K562 (cell line): ENCODE measurements at regions not wholly inside any gene's neighbourhood (a gene's known extent, or its start where the extent isn't known, plus 50 kb on each side); places are given as distances from the start of the nearest gene placed in this dataset.

Experiments used
- ATAC-seq: fragments of 200-7000 bp; cut with Tn5 transposase; 3 replicates; pipeline ENCODE4 v1.9.1; 2020; ENCODE audit warnings: moderate library complexity
- BruUV-seq: library from RNA; stranded (reverse); fragments of 400-500 nt; replicated peaks from 2 replicates; lab custom pipeline; 2021; lab: Mats Ljungman, UMichigan
- CTCF ChIA-PET: fragments of 300-600 bp; formaldehyde crosslinking; extraction: SDS; loops from one replicate; lab custom pipeline; 2021; ENCODE audit warnings: low intra/inter-chr PET ratio; lab: Yijun Ruan, JAX
- POLR2A ChIA-PET: fragments of 300-600, 350-650 bp; sonication (Branson Sonifier 250); formaldehyde crosslinking; extraction: SDS; loops from one replicate; lab custom pipeline; 2021; ENCODE audit warnings: antibody characterized with exemption, inconsistent platforms; lab: Yijun Ruan, JAX
- DNase-seq, 4 experiments: peaks; one replicate each; pipeline versions ENCODE4 v3.0.0 to v3.0.0-alpha.2; 2011 to 2018; ENCODE audit warnings: low spot score in 3 of 4, mixed read lengths in 3 of 4; ENCODE audit errors: extremely low read depth in 1 of 4
- FAIRE-seq: peaks from 2 replicates; lab custom pipeline; 2011; peaks lifted over from hg19 to GRCh38; lab: Jason Lieb, UNC
- H2AFZ ChIP-seq: 2 replicates; pipeline ENCODE4 v1.6.0; 2011; ENCODE audit warnings: low read depth, low read length, control low read depth, inconsistent platforms
- H3K27ac ChIP-seq: fragments of 200-600 bp; 3 replicates; pipeline ENCODE4 v1.8.0; 2011; ENCODE audit warnings: low read depth, mild to moderate bottlenecking, control low read depth, inconsistent platforms, low read length, moderate library complexity, mixed read lengths; ENCODE audit errors: extremely low read depth
- H3K27me3 ChIP-seq, 2 experiments: fragments of 300-600 bp in 1 of 2; 2 replicates in 1 of 2; 3 replicates in 1 of 2; pipeline versions ENCODE4 v1.6.0 to v1.8.0; 2011; ENCODE audit warnings: inconsistent platforms in 2 of 2, low read length in 2 of 2, mild to moderate bottlenecking in 1 of 2, mixed read lengths in 1 of 2, moderate library complexity in 1 of 2; ENCODE audit not compliant: control insufficient read depth in 2 of 2, insufficient read depth in 2 of 2
- H3K36me3 ChIP-seq: fragments of 300-600 bp; 3 replicates; pipeline ENCODE4 v1.8.0; 2011; ENCODE audit warnings: mild to moderate bottlenecking, low read length, inconsistent platforms; ENCODE audit not compliant: control insufficient read depth, insufficient read depth
- H3K4me1 ChIP-seq, 2 experiments: fragments of 200-600 bp in 1 of 2; replicated peaks in 1 of 2; 2 replicates in 1 of 2; 3 replicates in 1 of 2; pipeline versions ENCODE4 v1.5.1 to v1.8.0; 2011; ENCODE audit warnings: inconsistent platforms in 2 of 2, low read length in 2 of 2, mild to moderate bottlenecking in 1 of 2, mixed read lengths in 1 of 2, moderate library complexity in 1 of 2; ENCODE audit not compliant: control insufficient read depth in 2 of 2, insufficient read depth in 2 of 2
- H3K4me2 ChIP-seq: 2 replicates; pipeline ENCODE4 v1.6.1; 2011; ENCODE audit warnings: low read length, control low read depth, inconsistent platforms, mixed read lengths; ENCODE audit not compliant: insufficient read depth
- H3K4me3 ChIP-seq: fragments of 200-600 bp; sonication (generic), shearing (Covaris generic); 2 replicates; pipeline ENCODE4 v1.5.1; 2016; ENCODE audit warnings: control low read depth, inconsistent platforms
- H3K79me2 ChIP-seq: fragments of 200-600 bp; 3 replicates; pipeline ENCODE4 v1.8.0; 2011; ENCODE audit warnings: low read length, inconsistent platforms; ENCODE audit not compliant: control insufficient read depth, insufficient read depth
- H3K9ac ChIP-seq, 2 experiments: 2 replicates each; pipeline versions ENCODE4 v1.6.0 to v1.6.1; 2011; ENCODE audit warnings: low read depth in 2 of 2, low read length in 2 of 2, control low read depth in 1 of 2, inconsistent platforms in 1 of 2, mild to moderate bottlenecking in 1 of 2, mixed read lengths in 1 of 2; ENCODE audit not compliant: insufficient read depth in 1 of 2
- H3K9me1 ChIP-seq: one replicate; pipeline ENCODE4 v1.6.0; 2011; ENCODE audit warnings: inconsistent platforms, mild to moderate bottlenecking, low read length, moderate library complexity; ENCODE audit not compliant: control insufficient read depth, insufficient read depth
- H3K9me3 ChIP-seq: replicated peaks from 2 replicates; pipeline ENCODE4 v1.5.1; 2011; ENCODE audit warnings: low read depth, low read length, inconsistent platforms; ENCODE audit not compliant: control insufficient read depth, insufficient read depth
- H4K20me1 ChIP-seq: replicated peaks from 2 replicates; pipeline ENCODE4 v1.6.1; 2011; ENCODE audit warnings: low read length, inconsistent platforms, mixed read lengths; ENCODE audit not compliant: control insufficient read depth, insufficient read depth
- E2F6 ChIP-seq, 2 experiments: IDR thresholded peaks; 2 replicates each; pipeline ENCODE4 v1.6.1; 2011; ENCODE audit warnings: borderline replicate concordance in 1 of 2, control low read depth in 1 of 2, low read depth in 1 of 2, low read length in 1 of 2, mild to moderate bottlenecking in 1 of 2, mixed read lengths in 1 of 2, moderate library complexity in 1 of 2; ENCODE audit not compliant: insufficient read depth in 1 of 2, insufficient read length in 1 of 2, poor library complexity in 1 of 2, severe bottlenecking in 1 of 2; ENCODE audit errors: extremely low read depth in 1 of 2
- KDM4B ChIP-seq, 2 experiments: fragments of 450-650 bp in 1 of 2; sonication (generic) in 1 of 2; IDR thresholded peaks; 2 replicates each; pipeline ENCODE4 v1.6.1; 2016 to 2017; ENCODE audit warnings: borderline replicate concordance in 2 of 2, antibody characterized with exemption in 1 of 2, low read depth in 1 of 2, mild to moderate bottlenecking in 1 of 2
- MGA ChIP-seq: fragments of 450-650 bp; IDR thresholded peaks from 2 replicates; pipeline ENCODE4 v1.6.1; 2016; ENCODE audit warnings: mild to moderate bottlenecking, moderate library complexity
- NEUROD1 ChIP-seq: fragments of 150-350 bp; IDR thresholded peaks from 2 replicates; pipeline ENCODE4 v1.6.1; 2014; ENCODE audit warnings: borderline replicate concordance, low read length, low read depth; ENCODE audit not compliant: partially characterized antibody
- PTRF ChIP-seq: fragments of 450-650 bp; IDR thresholded peaks from 2 replicates; pipeline ENCODE4 v1.6.1; 2016; ENCODE audit warnings: mild to moderate bottlenecking, missing genetic modification characterization, missing compliant biosample characterization
- SAFB ChIP-seq: fragments of 200-400 bp; formaldehyde crosslinking; IDR thresholded peaks from 2 replicates; pipeline ENCODE4 v1.6.1; 2017; ENCODE audit warnings: low read depth, low read length, borderline replicate concordance
- ZNF395 ChIP-seq: fragments of 200-800 bp; sonication (Bioruptor generic); IDR thresholded peaks from 2 replicates; pipeline ENCODE4 v1.6.1; 2017; ENCODE audit warnings: missing genetic modification characterization, missing compliant biosample characterization
- ZNF780A ChIP-seq: fragments of 250-450 bp; sonication (Bioruptor Pico); IDR thresholded peaks from 2 replicates; pipeline ENCODE4 v1.5.0; 2021; ENCODE audit warnings: mild to moderate bottlenecking
- WGBS: fragments of 100-300 bp; shearing (Covaris generic); methylation state at CpG from one replicate; pipeline ENCODE4 v1.1.6; 2016; ENCODE audit warnings: low coverage, mixed read lengths; ENCODE audit not compliant: insufficient coverage; ENCODE audit errors: missing lambda C conversion rate; 5-methylcytosine and 5-hydroxymethylcytosine counted together
- in situ Hi-C: fragments of 300-500 bp; cut with MboI; formaldehyde crosslinking; loops from 4 replicates; pipeline ENCODE4 v1.15.0; 2018; ENCODE audit warnings: inconsistent platforms, mixed read lengths
- intact Hi-C: fragments of 100-400 bp; cut with micrococcal nuclease; formaldehyde crosslinking; loops from 2 replicates; pipeline ENCODE4 v1.14.2; 2022

GRCh38 chr4:185899833-185900232, 87.8 kb upstream of the SORBS2 start:
- DNase-seq (no peak), ATAC-seq (no peak), FAIRE-seq (no peak)
- H3K36me3 ChIP-seq, result no peaks in the 10 kb centered on the region
- in situ Hi-C loops, result no loop called here
- no peaks in the 10 kb centered on the region for H3K9me3 ChIP-seq
- intact Hi-C loops, result no loop called here
- no peak overlapping the region for H3K27ac ChIP-seq
- H3K4me3 ChIP-seq, result no peak overlapping the region
- no peak overlapping the region for H2AFZ ChIP-seq
- ChIA-PET POLR2A (no interaction called here), CTCF (no interaction called here)
- H3K4me1 ChIP-seq, result no peaks in the 10 kb centered on the region
- no TSS peak for BruUV-seq
- H4K20me1 ChIP-seq, result no peaks in the 10 kb centered on the region
- no peaks in the 10 kb centered on the region for H3K9me1 ChIP-seq
- H3K27me3 ChIP-seq, result peaks cover 0 to 22% of the 10 kb centered on the region in 2 experiments; a peak in 2 of 5 replicates
- H3K4me2 ChIP-seq, result no peak overlapping the region
- WGBS, result 0% methylated on average over 4 of the region's 4 CpGs
- H3K79me2 ChIP-seq, result no peaks in the 10 kb centered on the region
- no peak overlapping the region for H3K9ac ChIP-seq
- TF ChIP-seq E2F6 (IDR thresholded peaks at IDR 0.05; ENCODE audit: borderline replicate concordance in 1 of 2, extremely low read depth in 1 of 2, insufficient read depth in 1 of 2, insufficient read length in 1 of 2, low read depth in 1 of 2, low read length in 1 of 2, poor library complexity in 1 of 2, severe bottlenecking in 1 of 2) (no peak), SAFB (no peak), PTRF (tag) (no peak), KDM4B (IDR thresholded peaks at IDR 0.05; ENCODE audit: borderline replicate concordance in 2 of 2, low read depth in 1 of 2) (no peak), MGA (no peak), ZNF395 (CRISPR knock-in tag) (no peak), NEUROD1 (no peak), ZNF780A (CRISPR knock-in tag) (no peak)
